Activated CD8-positive, alpha-beta memory T cell treated with anti-CD3 and anti-CD28 coated beads for 36 hours (primary cell): ENCODE measurements at regions not wholly inside any gene's neighbourhood (a gene's known extent, or its start where the extent isn't known, plus 50 kb on each side); places are given as distances from the start of the nearest gene placed in this dataset.

Experiments used
- CTCF ChIA-PET: fragments of 350-600 bp; sonication (Branson Sonifier 250); formaldehyde crosslinking; loops from one replicate; lab custom pipeline; 2021; ENCODE audit warnings: antibody characterized with exemption; lab: Charles Lee
- POLR2A ChIA-PET: fragments of 350-600 bp; sonication (Branson Sonifier 250); formaldehyde crosslinking; loops from one replicate; lab custom pipeline; 2021; ENCODE audit warnings: antibody characterized with exemption; lab: Charles Lee

DNA sequence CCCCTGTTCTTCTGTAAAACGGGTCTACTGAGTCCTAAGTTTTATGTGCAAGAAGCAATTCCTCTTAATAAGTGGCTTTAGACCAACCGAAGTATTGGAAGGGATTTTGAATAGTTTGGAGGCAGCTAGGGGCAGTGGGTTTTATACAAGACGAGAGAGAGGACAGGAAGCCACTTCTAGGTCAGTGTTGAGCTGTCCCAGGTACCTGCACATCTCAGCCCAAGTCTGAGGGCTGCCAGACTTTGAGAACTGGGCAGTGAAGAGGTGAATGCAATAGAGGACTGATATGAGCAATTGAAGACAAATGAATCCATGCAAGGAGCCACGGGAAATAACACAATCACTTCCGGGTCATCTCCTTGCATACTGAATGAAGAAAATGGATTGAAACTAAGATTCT, 273.5 kb downstream of the KLF6 start:
- ChIA-PET CTCF (no interaction called here), POLR2A (no interaction called here)

DNA sequence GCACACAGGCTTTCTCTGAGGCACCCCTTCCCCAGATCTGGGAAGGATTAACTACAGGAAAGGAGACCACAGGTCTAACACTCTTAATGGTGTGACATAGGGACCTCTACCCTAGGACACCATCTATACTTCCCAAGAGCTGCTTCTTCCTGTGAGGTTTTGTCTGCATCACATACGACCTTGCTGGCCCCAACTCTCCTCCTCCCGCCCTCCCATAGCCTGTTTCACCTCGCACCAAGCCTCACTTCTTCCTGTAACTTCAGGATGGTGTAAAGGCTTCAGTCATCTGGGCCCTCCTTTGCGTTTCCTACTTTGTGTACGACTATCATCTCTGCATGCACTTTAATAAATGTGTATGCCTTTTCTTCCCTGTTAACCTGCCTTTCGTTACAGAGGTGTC, 274.3 kb downstream of the KLF6 start:
- CTCF ChIA-PET = no interaction called here
- POLR2A ChIA-PET = no interaction called here

DNA sequence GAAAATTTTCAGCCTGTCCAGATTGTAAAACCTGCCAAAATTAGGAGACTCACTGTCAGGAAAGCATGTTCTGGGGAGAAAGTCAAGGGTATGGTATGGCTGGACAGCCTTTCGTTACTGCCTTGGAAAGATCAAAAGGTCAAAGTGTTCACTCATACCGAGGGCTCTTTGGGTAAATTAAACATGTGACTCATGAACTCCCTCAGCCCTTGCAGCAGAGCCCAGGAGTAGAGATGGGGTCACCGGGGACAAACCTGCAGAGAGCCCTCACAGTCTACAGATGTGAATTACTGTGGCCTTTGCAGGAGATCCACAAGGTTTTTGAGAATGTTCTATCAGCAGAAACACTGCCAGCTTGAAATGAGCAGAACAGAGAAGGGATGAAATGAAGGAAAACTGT, 275.7 kb downstream of the KLF6 start:
- CTCF ChIA-PET = no interaction called here
- POLR2A ChIA-PET = no interaction called here

DNA sequence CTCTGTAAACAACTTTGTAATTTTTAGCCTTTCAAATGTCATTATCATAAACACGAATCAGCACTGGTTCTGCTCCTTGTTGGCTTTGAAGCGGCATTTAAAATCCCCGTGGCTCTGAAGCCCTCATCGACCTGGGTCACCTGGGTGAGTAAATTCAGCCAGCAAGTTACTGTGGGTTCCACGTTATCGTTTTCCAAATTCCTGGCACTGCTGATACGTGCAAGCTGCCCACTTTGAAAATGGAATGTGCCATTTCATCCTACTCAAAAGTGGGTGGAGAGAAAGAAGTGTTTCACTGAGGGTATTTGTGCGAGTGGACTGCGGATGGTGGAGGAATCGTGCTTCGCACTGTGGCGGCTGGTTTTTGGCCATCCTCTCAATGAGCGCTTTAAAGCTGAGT, 281.7 kb downstream of the KLF6 start:
- POLR2A ChIA-PET = no interaction called here

DNA sequence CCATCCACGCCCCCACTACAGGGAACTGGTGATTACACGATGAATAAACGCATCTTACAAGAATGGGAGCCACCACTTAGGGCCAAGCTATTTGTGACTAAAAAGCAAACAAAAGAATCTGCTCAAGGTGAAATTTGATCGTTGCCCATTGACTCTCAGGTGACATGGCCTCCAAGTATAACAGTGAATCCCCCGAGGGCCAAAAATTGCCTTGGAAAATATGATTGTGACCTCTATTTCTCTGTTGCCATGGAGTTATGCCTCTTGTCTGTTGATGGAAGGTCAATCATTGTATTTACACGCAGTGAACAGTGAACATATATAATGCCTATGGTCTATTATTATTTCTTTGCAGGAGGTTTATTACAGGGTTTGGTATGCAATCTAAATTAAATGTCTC, 282.3 kb downstream of the KLF6 start:
- ChIA-PET POLR2A (no interaction called here), CTCF (no interaction called here)

More for the DNA sequence above, 281.7 kb downstream of the KLF6 start:
- CTCF ChIA-PET = no interaction called here

DNA sequence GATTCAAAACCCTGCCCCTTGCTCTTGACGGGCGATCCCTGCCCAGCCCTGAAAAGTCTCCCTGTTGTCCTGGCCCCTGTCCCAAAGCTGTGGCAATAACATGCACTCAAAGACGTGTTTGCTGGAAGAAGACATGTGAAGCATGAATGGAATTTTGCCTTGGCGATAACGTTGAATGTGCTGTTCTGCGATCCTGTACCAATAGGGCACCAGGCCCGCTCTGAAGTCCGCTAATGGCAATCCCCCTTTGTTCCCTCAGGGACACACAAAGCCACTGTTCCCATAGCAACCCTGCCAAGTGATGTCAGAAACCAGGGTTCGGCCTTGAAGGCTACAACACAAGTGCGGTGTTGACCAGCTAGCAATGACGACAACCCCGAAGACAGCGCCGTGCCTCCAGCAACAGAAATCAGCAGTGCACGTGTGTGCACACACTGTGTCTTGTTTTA, 284.6 kb downstream of the KLF6 start:
- ChIA-PET CTCF (interaction anchor here (0.7 kb wide), 1 partner anchor 49 kb away, joined by 4 read pairs; no protein-coding TSS in a partner anchor), POLR2A (no interaction called here)

DNA sequence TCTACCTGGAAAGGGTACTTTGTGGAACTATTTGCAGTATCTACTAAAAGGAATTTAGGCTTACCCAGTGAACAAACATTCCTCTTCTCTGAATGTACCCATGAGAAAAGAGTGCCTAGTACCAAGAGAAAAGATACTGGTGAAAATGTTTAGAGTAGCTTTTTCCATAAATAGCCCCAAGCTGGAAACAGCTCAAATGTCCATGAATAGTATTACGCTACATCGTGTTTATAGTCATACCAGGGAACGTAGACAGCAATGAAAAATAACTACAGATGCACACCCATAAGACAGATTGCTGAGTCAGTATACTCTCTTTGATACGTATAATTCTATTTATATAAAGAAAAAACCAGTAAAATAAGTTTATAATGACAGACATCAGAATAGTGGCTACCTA, 285.9 kb downstream of the KLF6 start:
- ChIA-PET CTCF (no interaction called here), POLR2A (no interaction called here)

DNA sequence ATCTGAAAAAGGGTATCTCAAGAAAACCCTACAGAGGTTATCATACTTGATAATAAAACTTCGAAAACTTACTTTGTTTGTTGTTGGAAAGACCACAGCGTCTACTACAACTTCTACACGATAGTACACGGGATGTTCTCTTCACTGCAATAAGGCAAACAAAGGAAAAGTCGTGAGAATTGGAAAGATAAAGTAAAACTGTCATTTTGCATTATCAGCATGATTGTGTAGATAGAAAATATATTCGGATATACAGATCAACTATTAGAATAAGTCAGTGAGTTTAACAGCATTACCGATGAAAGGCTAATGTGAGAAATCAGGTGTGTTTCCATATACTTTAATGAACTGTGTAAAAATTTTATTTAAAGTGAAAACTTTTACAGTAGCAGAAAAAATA, 287.4 kb downstream of the KLF6 start:
- CTCF ChIA-PET = no interaction called here
- POLR2A ChIA-PET = no interaction called here

DNA sequence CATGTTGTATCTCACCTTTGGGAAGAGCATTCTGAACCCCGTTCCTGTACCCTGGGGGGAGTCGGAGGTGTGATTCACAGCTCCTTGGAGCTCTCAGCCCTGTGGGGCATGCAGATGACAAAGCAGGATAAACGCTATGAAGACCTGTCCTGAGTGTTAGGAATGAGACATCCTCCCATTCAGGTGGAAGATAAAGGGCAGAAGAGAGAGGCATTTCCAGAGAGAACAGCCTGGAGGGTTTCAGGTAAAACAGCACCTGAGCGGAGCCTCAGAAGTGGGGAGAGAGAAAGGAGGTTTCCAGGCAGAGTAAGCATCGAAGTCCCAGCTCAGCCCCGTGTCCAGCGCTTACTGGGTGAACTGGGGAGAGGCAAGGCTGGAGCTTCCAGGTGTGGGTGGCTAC, 288.9 kb downstream of the KLF6 start:
- CTCF ChIA-PET = no interaction called here
- POLR2A ChIA-PET = no interaction called here

DNA sequence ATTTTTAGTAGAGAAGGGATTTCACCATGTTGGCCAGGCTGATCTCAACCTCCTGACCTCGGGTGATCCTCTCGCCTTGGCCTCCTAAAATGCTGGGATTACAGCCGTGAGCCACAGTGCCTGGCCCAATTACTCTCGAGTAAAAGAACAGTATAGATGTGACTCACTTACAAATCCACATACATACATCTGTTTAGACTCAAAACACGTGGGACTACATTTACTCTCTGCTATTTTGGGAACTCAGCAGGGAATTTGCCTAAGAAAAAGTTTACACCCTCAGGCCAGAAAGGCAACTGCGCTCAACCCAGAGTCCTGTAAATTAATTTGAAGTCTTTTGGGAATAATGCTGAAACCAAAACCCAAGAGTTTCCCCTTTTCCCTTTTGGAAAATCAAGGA, 289.7 kb downstream of the KLF6 start:
- CTCF ChIA-PET = no interaction called here
- POLR2A ChIA-PET = no interaction called here

DNA sequence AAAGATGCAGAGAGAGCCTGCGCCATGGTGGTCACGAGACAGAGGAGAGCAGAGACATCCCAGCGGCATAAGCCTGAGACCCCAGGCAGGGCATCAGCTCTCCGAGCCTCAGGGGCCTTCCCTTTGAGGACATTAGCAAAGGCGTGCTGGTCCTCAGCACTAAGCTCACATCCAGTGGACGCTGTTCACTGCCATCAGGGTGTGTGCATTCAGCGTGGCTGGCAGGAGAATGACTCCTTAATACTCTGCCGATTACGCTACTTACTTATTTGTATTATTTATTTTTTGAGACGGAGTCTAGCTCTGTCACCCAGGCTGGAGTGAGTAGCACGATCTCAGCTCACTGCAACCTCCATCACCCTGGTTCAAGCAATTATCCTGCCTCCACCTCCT, 290.2 kb downstream of the KLF6 start:
- POLR2A ChIA-PET = no interaction called here

DNA sequence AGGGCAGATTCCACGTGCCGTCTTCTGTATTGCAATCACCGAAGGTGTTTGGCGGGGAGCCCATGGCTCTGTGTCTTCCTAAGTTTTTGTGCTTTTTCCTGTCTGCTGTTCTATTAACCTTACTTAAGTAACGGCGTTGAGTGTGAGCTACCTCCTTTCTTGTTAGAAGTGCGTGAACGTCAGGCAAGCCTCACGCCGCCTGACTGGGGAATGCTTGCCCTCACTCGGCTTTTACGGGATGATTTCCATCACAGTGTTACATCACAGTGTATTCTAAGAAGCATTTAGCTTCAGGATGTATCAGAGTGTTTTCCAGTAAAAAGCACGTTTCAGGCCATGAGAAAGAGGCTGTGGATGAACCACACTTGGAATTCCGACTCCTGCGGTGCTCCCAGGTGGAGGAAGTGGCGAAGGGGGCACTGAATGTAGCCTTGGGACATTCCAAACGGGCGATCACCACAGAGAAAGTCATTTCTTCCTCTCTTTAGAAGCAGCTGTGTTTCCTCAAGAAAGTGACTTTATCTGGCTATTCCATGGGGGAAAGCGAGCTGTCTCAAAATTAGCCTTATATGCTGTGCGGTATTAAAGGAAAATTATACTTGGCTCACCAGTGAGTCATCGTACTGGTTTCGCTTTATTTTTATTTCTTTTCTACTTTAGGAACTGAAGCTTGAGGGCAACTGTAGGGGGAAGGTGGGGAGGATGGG, 290.7 kb downstream of the KLF6 start:
- ChIA-PET POLR2A (no interaction called here), CTCF (no interaction called here)

More for the DNA sequence above, 290.2 kb downstream of the KLF6 start:
- CTCF ChIA-PET = no interaction called here

DNA sequence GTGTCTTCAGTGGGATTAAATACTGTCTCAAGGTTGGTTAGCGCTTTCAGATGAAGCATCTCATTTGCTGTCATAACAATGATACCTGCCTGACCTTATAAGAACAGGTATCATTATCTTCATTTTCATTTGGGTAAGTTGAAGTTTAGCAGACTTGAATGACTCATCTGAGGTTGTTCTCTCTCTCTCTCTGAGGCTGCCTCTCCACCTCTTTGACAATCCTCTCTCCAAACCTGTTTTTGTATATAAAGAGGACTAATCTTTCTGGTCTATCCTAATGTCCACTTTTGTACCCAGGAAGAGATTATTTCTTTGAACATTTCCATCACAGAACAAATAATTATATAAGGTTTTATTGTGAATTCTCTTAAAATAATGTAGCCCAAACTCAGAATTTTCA, 291.4 kb downstream of the KLF6 start:
- ChIA-PET CTCF (no interaction called here), POLR2A (no interaction called here)

DNA sequence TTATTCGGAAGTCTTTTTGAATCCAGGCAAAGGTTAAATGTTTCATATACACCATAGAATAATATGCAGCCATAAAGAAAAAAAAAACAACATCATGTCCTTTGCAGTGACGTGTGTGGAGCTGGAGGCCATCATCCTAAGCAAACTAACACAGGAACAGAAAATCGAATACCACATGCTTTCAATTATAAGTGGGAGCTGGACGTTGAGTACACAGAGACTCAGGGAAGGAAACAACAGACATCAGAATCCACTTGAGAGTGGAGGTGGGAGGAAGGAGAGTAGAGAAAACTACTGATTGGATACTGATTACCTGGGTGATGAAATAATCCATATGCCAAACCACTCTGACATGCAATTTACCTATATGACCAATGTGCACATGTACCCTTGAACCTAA, 293.4 kb downstream of the KLF6 start:
- ChIA-PET CTCF (no interaction called here), POLR2A (no interaction called here)

DNA sequence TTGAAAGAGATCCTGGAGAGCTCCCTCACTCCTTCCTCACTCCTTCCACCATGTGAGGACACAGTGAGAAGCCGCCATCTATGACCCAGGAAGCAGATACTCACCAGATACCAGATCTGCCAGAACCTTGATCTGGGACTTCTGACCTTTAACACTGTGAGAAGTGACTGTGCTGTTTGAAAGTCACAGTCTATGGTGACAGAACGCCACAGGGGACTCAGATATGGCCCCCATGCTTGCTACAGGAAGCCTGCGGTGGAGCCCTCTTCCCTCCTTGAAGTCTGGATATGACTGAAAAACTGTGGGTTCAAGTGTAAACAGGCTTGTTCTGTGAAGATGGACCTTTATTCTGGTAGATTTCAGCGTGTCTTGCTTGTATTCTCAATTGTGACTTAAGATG, 297.8 kb downstream of the KLF6 start:
- POLR2A ChIA-PET = no interaction called here
- CTCF ChIA-PET = no interaction called here

DNA sequence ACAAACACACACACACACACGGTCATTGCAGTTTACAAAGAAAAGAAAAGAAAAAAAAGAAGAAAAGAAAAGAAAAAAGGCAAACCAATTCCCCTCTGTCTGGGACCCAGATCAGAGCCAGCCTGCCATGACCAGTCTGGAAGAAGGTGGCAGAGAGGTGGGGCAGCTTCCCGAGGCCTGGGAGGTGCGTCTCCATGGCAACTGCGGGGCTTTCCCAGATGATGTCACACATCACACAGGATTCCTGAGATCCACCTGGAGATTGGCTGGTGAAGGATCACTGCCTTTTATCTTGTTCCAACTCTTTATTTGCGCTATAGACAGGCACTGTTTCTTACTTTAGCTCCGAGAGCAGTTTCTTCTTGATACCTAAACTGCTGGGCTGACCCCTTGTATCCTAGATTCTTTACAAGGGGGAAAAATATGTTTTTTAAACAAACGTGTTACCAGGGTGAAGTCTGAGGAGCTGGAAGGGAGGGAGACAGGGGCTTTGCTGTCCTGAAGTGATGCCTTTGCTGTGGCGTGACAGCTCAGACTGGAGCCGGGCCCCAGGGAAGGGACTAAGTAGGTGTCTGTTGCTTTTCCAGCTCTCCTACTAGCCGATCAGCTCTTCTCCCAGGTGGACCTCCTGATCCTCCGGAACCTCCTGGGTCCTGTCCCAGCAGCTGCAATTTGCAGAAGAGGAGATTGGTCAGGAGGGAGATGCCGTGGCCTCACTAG, 298.5 kb downstream of the KLF6 start:
- POLR2A ChIA-PET = no interaction called here
- CTCF ChIA-PET = no interaction called here

DNA sequence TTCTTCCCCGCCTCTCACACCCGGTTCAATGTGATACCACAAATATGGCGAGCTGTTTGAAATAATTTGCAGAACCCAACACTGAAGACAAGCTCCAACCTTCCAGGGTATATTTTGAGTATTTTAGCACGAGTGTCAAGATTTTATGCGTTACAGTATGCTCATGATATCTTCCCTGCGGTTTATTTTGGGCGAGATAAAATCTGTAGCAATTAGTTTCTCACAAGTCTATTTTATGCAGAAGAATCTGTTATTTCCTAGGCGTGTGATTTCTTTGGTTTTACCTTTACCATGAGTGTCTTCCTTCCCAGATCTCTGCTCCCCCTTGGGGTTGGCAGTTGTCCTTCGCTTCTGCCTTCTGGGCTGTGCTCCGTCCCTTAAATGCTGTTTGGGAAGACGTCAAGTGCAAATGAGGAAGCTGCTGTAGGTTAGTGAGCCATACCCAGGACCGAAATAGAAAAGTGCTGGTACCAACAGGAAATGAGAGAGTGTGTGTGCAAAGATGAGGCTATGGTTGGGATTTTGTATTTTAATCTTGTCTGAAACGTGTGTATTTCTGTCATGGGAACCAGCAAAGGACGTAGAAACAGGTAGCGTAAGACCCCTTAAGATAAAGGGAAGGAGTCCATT, 299.8 kb downstream of the KLF6 start:
- CTCF ChIA-PET = no interaction called here
- POLR2A ChIA-PET = no interaction called here

DNA sequence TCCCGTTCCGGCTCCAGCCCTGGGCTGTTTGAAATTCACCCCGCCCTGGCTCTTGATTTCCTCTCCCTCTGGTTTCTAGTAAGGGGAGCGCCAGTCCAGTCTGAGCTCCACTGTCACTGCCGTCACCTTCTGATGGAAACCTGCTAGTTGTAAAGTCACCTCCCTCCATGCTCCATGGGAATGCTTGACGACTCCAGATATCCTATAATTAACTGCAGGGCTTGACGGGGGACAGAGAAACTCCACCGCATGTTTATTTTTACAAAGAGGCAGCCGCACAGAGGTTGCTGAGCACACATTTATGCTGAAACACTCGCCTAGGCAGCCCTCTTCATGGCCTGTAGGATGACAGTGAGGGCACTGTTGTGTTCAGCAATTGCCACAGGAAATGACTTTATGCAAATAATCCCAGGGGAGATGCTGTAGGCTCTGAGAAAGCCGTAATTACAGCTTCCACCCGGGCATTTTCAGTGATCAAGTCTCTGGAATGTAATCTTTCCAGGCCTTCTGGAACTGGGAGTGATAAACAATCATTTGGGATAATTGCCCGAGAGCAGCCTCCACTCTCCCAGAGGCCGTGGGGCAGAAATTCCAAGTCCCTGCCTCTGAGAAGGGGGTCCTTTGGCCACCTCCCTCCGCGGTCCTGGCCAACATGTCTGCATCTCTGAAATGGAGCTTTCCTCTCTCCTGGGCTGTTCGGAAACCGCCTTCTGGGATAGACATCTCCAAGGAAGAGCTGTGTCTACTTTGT, 300.5 kb downstream of the KLF6 start:
- ChIA-PET POLR2A (no interaction called here), CTCF (no interaction called here)

DNA sequence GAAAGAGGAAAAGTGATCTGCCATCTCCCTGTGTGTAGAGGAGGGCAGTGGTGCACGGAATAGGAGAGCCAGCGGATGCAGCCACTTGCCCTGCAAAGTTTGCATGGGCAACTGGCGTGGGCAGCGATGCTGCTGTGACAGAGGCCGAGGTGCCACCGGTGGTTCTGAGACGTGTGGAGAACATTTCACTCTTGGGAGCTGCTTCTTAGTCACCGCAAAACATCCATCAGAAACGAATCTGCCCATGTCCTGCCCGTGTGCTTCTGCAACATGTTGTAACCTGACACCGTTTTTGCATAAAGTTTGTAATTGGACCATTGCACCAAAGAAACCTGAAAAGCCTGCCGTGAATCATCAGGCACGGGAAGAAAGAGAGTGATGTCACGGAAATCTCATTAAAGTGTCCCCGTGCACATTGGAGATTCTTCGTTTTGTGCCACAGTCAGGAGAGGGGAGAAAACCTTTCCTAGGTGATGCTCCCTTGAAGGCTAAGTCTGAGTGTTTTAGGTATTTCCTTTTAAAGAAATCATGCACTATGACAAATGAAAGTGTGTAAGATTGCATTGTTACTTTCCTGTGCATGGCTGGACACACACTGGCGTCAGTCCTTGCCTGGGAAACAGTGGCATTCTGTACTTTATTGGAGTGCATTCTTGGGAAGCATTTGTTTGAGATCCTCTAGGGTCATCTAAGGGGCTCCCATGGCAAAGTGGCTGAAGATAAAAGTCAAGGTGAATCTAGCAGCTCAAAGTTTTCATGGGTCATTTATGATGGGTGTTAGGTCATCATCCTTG, 302.6 kb downstream of the KLF6 start:
- CTCF ChIA-PET = no interaction called here
- POLR2A ChIA-PET = no interaction called here
